Osteocyte (in vitro differentiated cells): ENCODE measurements at regions not wholly inside any gene's neighbourhood (a gene's known extent, or its start where the extent isn't known, plus 50 kb on each side); places are given as distances from the start of the nearest gene placed in this dataset.

ENCODE experiments used
- DNase-seq: peaks from one replicate; pipeline ENCODE4 v3.0.0; 2021; ENCODE audit warnings: mixed read lengths; ENCODE audit not compliant: unreplicated experiment; ENCODE audit errors: extremely low spot score
- H3K27ac Mint-ChIP-seq: one replicate; pipeline ENCODE4 v1.8.0; 2021; ENCODE audit warnings: mild to moderate bottlenecking, mixed read lengths; ENCODE audit not compliant: unreplicated experiment
- H3K27me3 Mint-ChIP-seq: one replicate; pipeline ENCODE4 v1.8.0; 2021; ENCODE audit warnings: mixed read lengths; ENCODE audit not compliant: unreplicated experiment
- H3K36me3 Mint-ChIP-seq: one replicate; pipeline ENCODE4 v1.8.0; 2021; ENCODE audit warnings: mixed read lengths; ENCODE audit not compliant: unreplicated experiment
- H3K4me1 Mint-ChIP-seq: one replicate; pipeline ENCODE4 v1.8.0; 2021; ENCODE audit warnings: mixed read lengths; ENCODE audit not compliant: unreplicated experiment
- H3K4me3 Mint-ChIP-seq: one replicate; pipeline ENCODE4 v1.8.0; 2021; ENCODE audit warnings: mild to moderate bottlenecking, moderate library complexity, mixed read lengths; ENCODE audit not compliant: unreplicated experiment
- H3K9me3 Mint-ChIP-seq: one replicate; pipeline ENCODE4 v1.8.0; 2021; ENCODE audit warnings: mixed read lengths; ENCODE audit not compliant: unreplicated experiment
- CTCF ChIP-seq: fragments of 200-600 bp; sonication (generic); IDR thresholded peaks from 2 replicates; pipeline ENCODE4 v1.5.0; 2021; ENCODE audit warnings: antibody characterized with exemption, mild to moderate bottlenecking, moderate library complexity

- peaks cover 7% of the 10 kb centered on the region for H3K4me1 Mint-ChIP-seq
- H3K4me3 Mint-ChIP-seq: no peak overlapping the region
- TF ChIP-seq CTCF: no peak
- no peak for DNase-seq
- H3K36me3 Mint-ChIP-seq: no peaks in the 10 kb centered on the region
- peaks cover 8% of the 10 kb centered on the region for H3K9me3 Mint-ChIP-seq
- H3K27ac Mint-ChIP-seq: no peak overlapping the region
- peaks cover 10% of the 10 kb centered on the region for H3K27me3 Mint-ChIP-seq
Observed at GRCh38 chr6:104046426-104046825, 813.3 kb downstream of the HACE1 start.

GRCh38 chr6:104031346-104031745 lies 828.4 kb downstream of the HACE1 start:
- H3K4me1 Mint-ChIP-seq: no peaks in the 10 kb centered on the region
- no peak for TF ChIP-seq CTCF
- no peak overlapping the region for H3K4me3 Mint-ChIP-seq
- H3K36me3 Mint-ChIP-seq: no peaks in the 10 kb centered on the region
- DNase-seq: no peak
- peaks cover 6% of the 10 kb centered on the region for H3K27me3 Mint-ChIP-seq
- H3K27ac Mint-ChIP-seq: no peak overlapping the region
- H3K9me3 Mint-ChIP-seq: peaks cover 3% of the 10 kb centered on the region

GRCh38 chr6:104022126-104022525 lies 837.6 kb downstream of the HACE1 start:
- Mint-ChIP-seq H3K9me3 (no peaks in the 10 kb centered on the region), H3K27me3 (peaks cover 4% of the 10 kb centered on the region), H3K4me3 (no peak overlapping the region), H3K36me3 (no peaks in the 10 kb centered on the region), H3K4me1 (no peaks in the 10 kb centered on the region), H3K27ac (no peak overlapping the region)
- no peak for DNase-seq
- no peak for TF ChIP-seq CTCF

GRCh38 chr6:104019075-104019753 lies 840.5 kb downstream of the HACE1 start:
- Mint-ChIP-seq H3K27me3 (peaks cover 4% of the 10 kb centered on the region), H3K36me3 (no peaks in the 10 kb centered on the region), H3K9me3 (no peaks in the 10 kb centered on the region), H3K4me3 (no peak overlapping the region), H3K4me1 (no peaks in the 10 kb centered on the region), H3K27ac (no peak overlapping the region)
- DNase-seq: no peak
- no peak for TF ChIP-seq CTCF

GRCh38 chr6:104017410-104018381 lies 842.0 kb downstream of the HACE1 start:
- H3K27ac Mint-ChIP-seq: no peak overlapping the region
- peaks cover 14% of the 10 kb centered on the region for H3K27me3 Mint-ChIP-seq
- no peaks in the 10 kb centered on the region for H3K4me1 Mint-ChIP-seq
- H3K4me3 Mint-ChIP-seq: no peak overlapping the region
- no peaks in the 10 kb centered on the region for H3K36me3 Mint-ChIP-seq
- no peaks in the 10 kb centered on the region for H3K9me3 Mint-ChIP-seq
- no peak for TF ChIP-seq CTCF
- DNase-seq: no peak
